IMR-90 (cell line): ENCODE measurements at regions not wholly inside any gene's neighbourhood (a gene's known extent, or its start where the extent isn't known, plus 50 kb on each side); places are given as distances from the start of the nearest gene placed in this dataset.

Experiments
- BHLHE40 ChIP-seq: fragments of 150-350 bp; IDR thresholded peaks from 2 replicates; pipeline ENCODE4 v1.6.1; 2016; ENCODE audit warnings: mild to moderate bottlenecking, low read depth, low read length
- CEBPB ChIP-seq: IDR thresholded peaks from 2 replicates; pipeline ENCODE4 v1.6.1; 2012; ENCODE audit warnings: low read depth, low read length, improper control_type of control experiment
- CTCF ChIP-seq: conservative IDR thresholded peaks from 2 replicates; pipeline ENCODE4 v1.5.1; 2012; ENCODE audit warnings: mild to moderate bottlenecking, low read depth, low read length, improper control_type of control experiment
- FOS ChIP-seq: fragments of 150-350 bp; IDR thresholded peaks from 2 replicates; pipeline ENCODE4 v1.6.1; 2016; ENCODE audit warnings: low read depth, low read length
- MAZ ChIP-seq: IDR thresholded peaks from 2 replicates; pipeline ENCODE4 v1.6.1; 2012; ENCODE audit warnings: low read depth, mild to moderate bottlenecking, low read length, improper control_type of control experiment, moderate library complexity, borderline replicate concordance
- MXI1 ChIP-seq: IDR thresholded peaks from 2 replicates; pipeline ENCODE4 v1.6.1; 2012; ENCODE audit warnings: low read depth, mild to moderate bottlenecking, low read length, moderate library complexity, borderline replicate concordance
- NFE2L2 ChIP-seq: fragments of 150-350 bp; IDR thresholded peaks from 2 replicates; pipeline ENCODE4 v1.6.1; 2016; ENCODE audit warnings: low read depth, mild to moderate bottlenecking, low read length
- POLR2A ChIP-seq: IDR thresholded peaks from 2 replicates; pipeline ENCODE4 v1.6.1; 2012; ENCODE audit warnings: mild to moderate bottlenecking, low read depth, low read length
- RAD21 ChIP-seq: IDR thresholded peaks from 2 replicates; pipeline ENCODE4 v1.6.1; 2012; ENCODE audit warnings: low read length, improper control_type of control experiment
- RCOR1 ChIP-seq: IDR thresholded peaks from 2 replicates; pipeline ENCODE4 v1.6.1; 2012; ENCODE audit warnings: mild to moderate bottlenecking, low read length, improper control_type of control experiment; ENCODE audit not compliant: insufficient replicate concordance
- SMC3 ChIP-seq: fragments of 150-350 bp; IDR thresholded peaks from 2 replicates; pipeline ENCODE4 v1.6.1; 2016; ENCODE audit warnings: low read depth, mild to moderate bottlenecking, antibody characterized with exemption, low read length, moderate library complexity

- TF ChIP-seq CTCF = no peak
- TF ChIP-seq RAD21 = no peak
- no peak for TF ChIP-seq MAZ
- TF ChIP-seq NFE2L2 = no peak
- no peak for TF ChIP-seq BHLHE40
- TF ChIP-seq RCOR1 = no peak
- TF ChIP-seq POLR2A = no peak
- TF ChIP-seq CEBPB = no peak
- TF ChIP-seq FOS = no peak
- no peak for TF ChIP-seq MXI1
- TF ChIP-seq SMC3 = no peak
Observed at GRCh38 chr12:100675432-100675831, 101.9 kb downstream of the GAS2L3 start.
